Vagina (tissue), 2 donors: ENCODE measurements at regions not wholly inside any gene's neighbourhood (a gene's known extent, or its start where the extent isn't known, plus 50 kb on each side); places are given as distances from the start of the nearest gene placed in this dataset.
"Not testable (repeated sequence)": the region's sequence is repeated elsewhere in the genome, so short reads cannot be mapped to it uniquely, and the experiment has no call there.

Experiments
- DNase-seq, 2 donors: peaks; one replicate each; pipeline ENCODE4 v3.0.0-alpha.2; 2017; ENCODE audit errors: extremely low spot score in 2 of 2
- H3K27ac ChIP-seq: fragments of 200-600 bp; sonication (generic); one replicate; pipeline ENCODE4 v1.5.1; 2019
- H3K27me3 ChIP-seq: fragments of 200-600 bp; sonication (generic); one replicate; pipeline ENCODE4 v1.5.1; 2019
- H3K36me3 ChIP-seq, 2 donors: fragments of 200-600 bp; sonication (generic); one replicate each; pipeline ENCODE4 v1.5.1; 2017 to 2019
- H3K4me1 ChIP-seq: fragments of 200-600 bp; sonication (generic); one replicate; pipeline ENCODE4 v1.5.1; 2019
- H3K4me3 ChIP-seq, 2 donors: fragments of 200-600 bp; sonication (generic); 1 replicate in 1 of 2; 2 replicates in 1 of 2; pipeline ENCODE4 v1.5.1; 2016 to 2019
- H3K9me3 ChIP-seq: fragments of 200-600 bp; sonication (generic); one replicate; pipeline ENCODE4 v1.5.1; 2019
- CTCF ChIP-seq, 3 experiments: fragments of 450-650 bp in 2 of 3; fragments of 200-600 bp in 1 of 3; sonication (generic) in 1 of 3; IDR thresholded peaks; one replicate each; pipeline ENCODE4 v1.5.1; 2017 to 2019; ENCODE audit warnings: antibody characterized with exemption in 3 of 3, mild to moderate bottlenecking in 2 of 3, moderate library complexity in 2 of 3
- POLR2A ChIP-seq, 2 donors: fragments of 450-650 bp; IDR thresholded peaks; one replicate each; pipeline ENCODE4 v1.6.1; 2017; ENCODE audit warnings: antibody characterized with exemption in 2 of 2, mild to moderate bottlenecking in 2 of 2, moderate library complexity in 2 of 2
- POLR2AphosphoS5 ChIP-seq, 2 donors: sonication (generic); formaldehyde crosslinking; IDR thresholded peaks; one replicate each; pipeline ENCODE4 v1.9.0; 2017; ENCODE audit warnings: antibody characterized with exemption in 2 of 2, mild to moderate bottlenecking in 2 of 2, low read depth in 1 of 2; ENCODE audit not compliant: insufficient read depth in 1 of 2
- intact Hi-C: fragments of 100-400 bp; cut with DNase I; formaldehyde crosslinking; loops from one replicate; pipeline ENCODE4 v1.15.1; 2023

DNA sequence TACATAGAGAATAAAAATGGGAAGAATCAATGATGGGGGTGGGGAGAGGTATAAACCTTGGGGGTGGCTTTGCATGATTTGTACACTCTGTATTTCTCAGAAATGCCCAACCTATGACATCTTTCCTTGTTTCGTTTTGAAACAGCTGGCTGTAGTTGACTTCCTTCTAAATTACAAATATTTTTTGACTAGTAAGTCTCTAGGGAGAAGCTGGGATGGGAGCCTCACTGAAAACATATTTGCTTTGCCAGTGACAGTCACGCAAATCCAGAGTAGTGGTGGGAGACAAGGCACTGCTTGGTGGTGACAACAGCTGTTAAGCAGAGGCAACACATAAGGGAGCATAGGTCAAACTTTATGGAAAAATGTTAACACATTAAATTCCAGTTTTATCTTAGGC lies 440.5 kb downstream of the SEMA3D start:
- intact Hi-C loops = loop anchor here (5.0 kb wide), 1 partner anchor 1676 kb away; no protein-coding TSS in a partner anchor
- no peak for DNase-seq
- Histone ChIP-seq H3K27ac (no peak overlapping the region), H3K27me3 (no peaks in the 10 kb centered on the region), H3K9me3 (no peaks in the 10 kb centered on the region), H3K36me3 (no peaks in the 10 kb centered on the region), H3K4me1 (no peaks in the 10 kb centered on the region), H3K4me3 (no peak overlapping the region)
- TF ChIP-seq CTCF (IDR thresholded peaks at IDR 0.05) (no peak), POLR2AphosphoS5 (IDR thresholded peaks at IDR 0.05; ENCODE audit: insufficient read depth in 1 of 2, low read depth in 1 of 2) (no peak), POLR2A (IDR thresholded peaks at IDR 0.05) (no peak)

- no peak overlapping the region for H3K4me3 ChIP-seq
- H3K27ac ChIP-seq = no peak overlapping the region
- no peaks in the 10 kb centered on the region for H3K4me1 ChIP-seq
- TF ChIP-seq POLR2A (IDR thresholded peaks at IDR 0.05) (no peak), POLR2AphosphoS5 (IDR thresholded peaks at IDR 0.05; ENCODE audit: insufficient read depth in 1 of 2, low read depth in 1 of 2) (no peak), CTCF (IDR thresholded peaks at IDR 0.05) (no peak)
- no peaks in the 10 kb centered on the region for H3K27me3 ChIP-seq
- no peaks in the 10 kb centered on the region for H3K36me3 ChIP-seq
- H3K9me3 ChIP-seq = no peaks in the 10 kb centered on the region
- DNase-seq = no peak
- intact Hi-C loops = no loop called here
Observed at GRCh38 chr7:84744385-84744784, 442.5 kb downstream of the SEMA3D start.

GRCh38 chr7:84738583-84739150 lies 448.2 kb downstream of the SEMA3D start:
- no peak overlapping the region for H3K27ac ChIP-seq
- intact Hi-C loops = no loop called here
- H3K36me3 ChIP-seq = no peaks in the 10 kb centered on the region
- no peaks in the 10 kb centered on the region for H3K9me3 ChIP-seq
- H3K4me3 ChIP-seq = no peak overlapping the region
- TF ChIP-seq POLR2A (IDR thresholded peaks at IDR 0.05) (no peak), POLR2AphosphoS5 (IDR thresholded peaks at IDR 0.05; ENCODE audit: insufficient read depth in 1 of 2, low read depth in 1 of 2) (no peak), CTCF (IDR thresholded peaks at IDR 0.05) (no peak)
- no peak for DNase-seq
- H3K27me3 ChIP-seq = no peaks in the 10 kb centered on the region
- no peaks in the 10 kb centered on the region for H3K4me1 ChIP-seq

DNA sequence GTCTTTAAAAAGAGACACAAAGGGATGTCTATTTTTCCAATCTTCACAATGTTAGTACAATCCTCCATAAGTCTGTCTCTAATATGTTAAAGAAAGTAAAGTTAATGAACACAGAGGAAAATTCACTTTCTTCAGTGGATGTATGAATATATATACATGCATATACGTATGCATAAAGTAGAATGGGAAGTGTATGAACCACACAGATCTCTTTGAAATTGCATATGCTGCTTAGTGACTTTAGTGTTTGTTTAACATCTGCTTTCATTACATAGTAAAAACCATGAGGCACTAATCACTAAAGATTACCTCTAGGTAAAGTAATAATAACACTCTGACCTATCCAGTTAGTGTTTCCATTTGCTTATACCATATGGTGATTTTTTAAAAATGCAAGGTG lies 451.2 kb downstream of the SEMA3D start:
- intact Hi-C loops = no loop called here
- Histone ChIP-seq H3K27me3 (no peaks in the 10 kb centered on the region), H3K27ac (no peak overlapping the region), H3K9me3 (no peaks in the 10 kb centered on the region), H3K4me1 (no peaks in the 10 kb centered on the region), H3K36me3 (no peaks in the 10 kb centered on the region), H3K4me3 (no peak overlapping the region)
- DNase-seq = no peak
- TF ChIP-seq POLR2A (IDR thresholded peaks at IDR 0.05) (no peak), POLR2AphosphoS5 (IDR thresholded peaks at IDR 0.05; ENCODE audit: insufficient read depth in 1 of 2, low read depth in 1 of 2) (no peak), CTCF (IDR thresholded peaks at IDR 0.05) (no peak)

DNA sequence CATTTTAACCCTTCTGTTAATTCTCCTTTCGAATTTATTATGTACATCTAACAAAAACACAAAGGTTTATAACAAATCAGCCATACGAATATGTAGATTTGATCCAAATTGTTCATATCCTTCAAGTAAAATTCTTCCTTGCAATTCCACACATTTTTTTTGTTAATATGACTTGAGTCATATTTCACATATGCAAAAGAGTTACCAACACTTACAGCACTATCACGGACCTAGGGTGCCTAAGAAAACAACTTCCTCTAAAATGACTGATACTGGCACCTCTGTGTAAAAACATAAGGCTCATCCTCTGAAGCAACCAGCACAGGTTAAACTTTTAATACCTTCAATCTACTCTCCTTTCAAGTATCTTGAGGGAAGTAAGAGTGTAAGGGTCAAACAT lies 451.8 kb downstream of the SEMA3D start:
- Histone ChIP-seq H3K27me3 (no peaks in the 10 kb centered on the region), H3K36me3 (no peaks in the 10 kb centered on the region), H3K27ac (no peak overlapping the region), H3K4me3 (no peak overlapping the region), H3K4me1 (no peaks in the 10 kb centered on the region), H3K9me3 (no peaks in the 10 kb centered on the region)
- TF ChIP-seq POLR2A (IDR thresholded peaks at IDR 0.05) (no peak), CTCF (IDR thresholded peaks at IDR 0.05) (no peak)
- intact Hi-C loops = no loop called here
- DNase-seq = no peak

DNA sequence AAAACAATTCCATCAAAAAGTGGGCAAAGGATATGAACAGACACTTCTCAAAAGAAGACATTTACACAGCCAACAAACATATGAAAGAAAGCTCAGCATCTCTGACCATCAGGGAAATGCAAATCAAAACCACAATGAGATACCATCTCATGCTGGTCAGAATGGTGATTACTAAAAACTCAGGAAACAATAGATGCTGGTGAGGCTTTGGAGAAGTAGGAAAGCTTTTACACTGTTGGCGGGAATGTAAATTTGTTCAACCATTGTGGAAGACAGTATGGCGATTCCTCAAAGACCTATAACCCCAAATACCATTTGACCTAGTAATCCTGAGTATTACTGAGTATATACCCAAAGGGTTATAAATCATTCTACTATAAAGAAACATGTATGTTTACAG lies 452.9 kb downstream of the SEMA3D start:
- H3K36me3 ChIP-seq, H3K4me3 ChIP-seq, H3K27ac ChIP-seq, H3K9me3 ChIP-seq, H3K4me1 ChIP-seq, DNase-seq, H3K27me3 ChIP-seq, intact Hi-C loops: not testable (repeated sequence)

- DNase-seq, H3K27me3 ChIP-seq, intact Hi-C loops: not testable (repeated sequence)
Observed at GRCh38 chr7:84730864-84731263, 456.0 kb downstream of the SEMA3D start.

More at GRCh38 chr7:84730864-84731263, 456.0 kb downstream of the SEMA3D start:
- not testable (repeated sequence) for H3K4me3 ChIP-seq, H3K27ac ChIP-seq, H3K36me3 ChIP-seq, H3K4me1 ChIP-seq, H3K9me3 ChIP-seq
